NCI-H510A (cell line): ENCODE measurements at regions not wholly inside any gene's neighbourhood (a gene's known extent, or its start where the extent isn't known, plus 50 kb on each side); places are given as distances from the start of the nearest gene placed in this dataset.
"Not testable (repeated sequence)": the region's sequence is repeated elsewhere in the genome, so short reads cannot be mapped to it uniquely, and the experiment has no call there.

Experiments used
- DNase-seq: peaks from one replicate; lab custom pipeline; 2025; lab: John Stamatoyannopoulos, UW

GRCh38 chr4:144371485-144371884 lies 231.0 kb upstream of the GYPA start:
- no peak for DNase-seq

- DNase-seq: no peak
Measured at GRCh38 chr4:144374065-144374464, 233.5 kb upstream of the GYPA start.

GRCh38 chr4:144376866-144377265 lies 236.3 kb upstream of the GYPA start:
- DNase-seq: no peak

- no peak for DNase-seq
Measured at GRCh38 chr4:144384408-144384807, 243.9 kb upstream of the GYPA start.

GRCh38 chr4:144399927-144400326 lies 246.0 kb upstream of the HHIP start:
- no peak for DNase-seq

GRCh38 chr4:144402176-144402575 lies 243.8 kb upstream of the HHIP start:
- DNase-seq: no peak

GRCh38 chr4:144402999-144403398 lies 243.0 kb upstream of the HHIP start:
- no peak for DNase-seq

GRCh38 chr4:144403893-144404292 lies 242.1 kb upstream of the HHIP start:
- no peak for DNase-seq

- no peak for DNase-seq
Measured at GRCh38 chr4:144409525-144409924, 236.4 kb upstream of the HHIP start.

GRCh38 chr4:144410230-144410783 lies 235.6 kb upstream of the HHIP start:
- DNase-seq: no peak

GRCh38 chr4:144411119-144411518 lies 234.8 kb upstream of the HHIP start:
- no peak for DNase-seq

- DNase-seq: no peak
Measured at GRCh38 chr4:144411700-144412099, 234.3 kb upstream of the HHIP start.

GRCh38 chr4:144421056-144421455 lies 224.9 kb upstream of the HHIP start:
- DNase-seq: no peak

- no peak for DNase-seq
Measured at GRCh38 chr4:144421839-144422565, 224.0 kb upstream of the HHIP start.

GRCh38 chr4:144423930-144424329 lies 222.0 kb upstream of the HHIP start:
- no peak for DNase-seq

- not testable (repeated sequence) for DNase-seq
Measured at GRCh38 chr4:144426023-144426422, 219.9 kb upstream of the HHIP start.

- DNase-seq: no peak
Measured at GRCh38 chr4:144442713-144443112, 203.2 kb upstream of the HHIP start.

- DNase-seq: no peak
Measured at GRCh38 chr4:144449611-144450010, 196.3 kb upstream of the HHIP start.

GRCh38 chr4:144450526-144450925 lies 195.4 kb upstream of the HHIP start:
- no peak for DNase-seq

GRCh38 chr4:144451766-144452450 lies 194.0 kb upstream of the HHIP start:
- no peak for DNase-seq

GRCh38 chr4:144456196-144456595 lies 189.8 kb upstream of the HHIP start:
- no peak for DNase-seq

GRCh38 chr4:144461906-144462305 lies 184.1 kb upstream of the HHIP start:
- DNase-seq: no peak

- DNase-seq: no peak
Measured at GRCh38 chr4:144463236-144463635, 182.7 kb upstream of the HHIP start.
